Spleen (tissue), 7 donors: ENCODE measurements at regions not wholly inside any gene's neighbourhood (a gene's known extent, or its start where the extent isn't known, plus 50 kb on each side); places are given as distances from the start of the nearest gene placed in this dataset.

ENCODE experiments used
- POLR2AphosphoS5 ChIP-seq, 3 donors: sonication (generic); formaldehyde crosslinking; IDR thresholded peaks; one replicate each; pipeline ENCODE4 v1.5.1; 2017; ENCODE audit warnings: antibody characterized with exemption in 3 of 3
- TF ChIP-seq, protein P1 (sequence below), 11 experiments: fragments of 200-600 bp in 7 of 11; fragments of 450-650 bp in 4 of 11; sonication (generic) in 4 of 11; IDR thresholded peaks in 8 of 11; conservative IDR thresholded peaks in 3 of 11; 1 replicate in 7 of 11; 2 replicates in 4 of 11; pipeline versions ENCODE4 v1.4.0 to v1.8.0; 2016 to 2021; ENCODE audit warnings: antibody characterized with exemption in 11 of 11, inconsistent platforms in 4 of 11, mild to moderate bottlenecking in 1 of 11
- donor health status: DM: no; HTN: no; CAD: no; lungs with moderate emphysema.
- donor health status: DM: no; HTN: no; CAD: no.
- donor health status: DM: no; HTN: no; CAD: no.

GRCh38 chrX:77346859-77347258 lies 100.3 kb upstream of the FGF16 start:
- TF ChIP-seq POLR2AphosphoS5 (IDR thresholded peaks at IDR 0.05) = no peak
- TF ChIP-seq, protein P1, sequence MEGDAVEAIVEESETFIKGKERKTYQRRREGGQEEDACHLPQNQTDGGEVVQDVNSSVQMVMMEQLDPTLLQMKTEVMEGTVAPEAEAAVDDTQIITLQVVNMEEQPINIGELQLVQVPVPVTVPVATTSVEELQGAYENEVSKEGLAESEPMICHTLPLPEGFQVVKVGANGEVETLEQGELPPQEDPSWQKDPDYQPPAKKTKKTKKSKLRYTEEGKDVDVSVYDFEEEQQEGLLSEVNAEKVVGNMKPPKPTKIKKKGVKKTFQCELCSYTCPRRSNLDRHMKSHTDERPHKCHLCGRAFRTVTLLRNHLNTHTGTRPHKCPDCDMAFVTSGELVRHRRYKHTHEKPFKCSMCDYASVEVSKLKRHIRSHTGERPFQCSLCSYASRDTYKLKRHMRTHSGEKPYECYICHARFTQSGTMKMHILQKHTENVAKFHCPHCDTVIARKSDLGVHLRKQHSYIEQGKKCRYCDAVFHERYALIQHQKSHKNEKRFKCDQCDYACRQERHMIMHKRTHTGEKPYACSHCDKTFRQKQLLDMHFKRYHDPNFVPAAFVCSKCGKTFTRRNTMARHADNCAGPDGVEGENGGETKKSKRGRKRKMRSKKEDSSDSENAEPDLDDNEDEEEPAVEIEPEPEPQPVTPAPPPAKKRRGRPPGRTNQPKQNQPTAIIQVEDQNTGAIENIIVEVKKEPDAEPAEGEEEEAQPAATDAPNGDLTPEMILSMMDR (IDR thresholded peaks at IDR 0.05 in 8 of 11, conservative IDR thresholded peaks at IDR 0.05 in 3 of 11) = no peak
